GM23248 (cell line): ENCODE measurements at regions not wholly inside any gene's neighbourhood (a gene's known extent, or its start where the extent isn't known, plus 50 kb on each side); places are given as distances from the start of the nearest gene placed in this dataset.

ENCODE experiments used
- EZH2 ChIP-seq: fragments of 200-600 bp; sonication (generic); IDR thresholded peaks from 2 replicates; pipeline ENCODE4 v1.6.1; 2018; ENCODE audit warnings: antibody characterized with exemption, mild to moderate bottlenecking; ENCODE audit not compliant: insufficient read depth, poor library complexity, severe bottlenecking
- EZH2phosphoT487 ChIP-seq: fragments of 200-600 bp; sonication (generic); IDR thresholded peaks from 2 replicates; pipeline ENCODE4 v1.6.1; 2018; ENCODE audit warnings: antibody characterized with exemption, moderate library complexity, mild to moderate bottlenecking, low read depth; ENCODE audit not compliant: insufficient read depth

DNA sequence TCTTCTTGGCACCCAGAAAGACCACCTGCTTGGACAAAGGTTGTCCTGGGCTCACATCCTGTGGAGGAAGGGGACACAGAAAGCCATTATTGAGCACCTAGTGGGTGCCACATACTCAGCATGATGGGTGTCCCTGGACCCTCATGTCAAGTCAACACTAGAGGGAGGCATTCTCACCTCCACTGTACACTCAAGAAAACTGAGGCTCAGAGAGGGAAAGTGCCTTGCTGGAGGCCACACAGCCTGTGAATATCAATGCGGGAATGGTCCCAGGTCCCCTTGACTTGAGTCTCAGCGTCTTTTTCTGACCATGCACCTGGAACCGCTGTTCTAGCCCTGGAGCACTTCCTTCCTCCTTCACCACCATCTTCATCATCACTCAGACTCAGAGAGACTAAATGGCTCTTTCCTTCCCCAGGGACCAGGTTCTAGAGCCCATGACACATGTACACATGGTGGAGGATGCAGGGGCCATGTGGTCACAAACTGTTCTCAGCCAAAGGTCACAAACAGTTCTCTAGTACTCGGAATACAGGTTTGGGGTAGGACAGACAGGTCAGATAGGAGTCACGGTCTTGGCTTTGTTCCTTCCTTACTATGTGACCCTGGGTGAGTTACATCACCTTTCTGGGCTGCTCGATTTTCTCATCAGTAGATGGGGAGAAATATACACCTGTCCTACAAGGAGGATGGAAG lies 89.2 kb upstream of the WNT4 start:
- TF ChIP-seq EZH2phosphoT487 (no peak), EZH2 (no peak)
